Neuronal stem cell (in vitro differentiated cells): ENCODE measurements at regions not wholly inside any gene's neighbourhood (a gene's known extent, or its start where the extent isn't known, plus 50 kb on each side); places are given as distances from the start of the nearest gene placed in this dataset.

Source experiments
- DNase-seq: peaks from one replicate; pipeline ENCODE4 v3.0.0-alpha.2; 2013; ENCODE audit warnings: low spot score
- H2AFZ ChIP-seq: one replicate; pipeline ENCODE4 v1.6.1; 2013; ENCODE audit warnings: mild to moderate bottlenecking, low read length, inconsistent platforms
- H2AK5ac ChIP-seq: 2 replicates; pipeline ENCODE4 v1.6.1; 2013; ENCODE audit warnings: low read depth, mild to moderate bottlenecking, inconsistent platforms, low read length, moderate library complexity, mixed read lengths
- H2BK120ac ChIP-seq: 2 replicates; pipeline ENCODE4 v1.6.1; 2013; ENCODE audit warnings: low read depth, mild to moderate bottlenecking, inconsistent platforms, low read length, moderate library complexity, mixed read lengths
- H2BK12ac ChIP-seq: one replicate; pipeline ENCODE4 v1.6.1; 2013; ENCODE audit warnings: low read length, inconsistent platforms
- H2BK15ac ChIP-seq: 2 replicates; pipeline ENCODE4 v1.6.1; 2013; ENCODE audit warnings: mild to moderate bottlenecking, low read length, inconsistent platforms, mixed read lengths
- H2BK5ac ChIP-seq: one replicate; pipeline ENCODE4 v1.6.1; 2013; ENCODE audit warnings: inconsistent platforms, mild to moderate bottlenecking, low read length, moderate library complexity
- H3K14ac ChIP-seq: one replicate; pipeline ENCODE4 v1.6.1; 2013; ENCODE audit warnings: low read length, inconsistent platforms
- H3K18ac ChIP-seq: 2 replicates; pipeline ENCODE4 v1.6.1; 2013; ENCODE audit warnings: low read length, inconsistent platforms
- H3K23ac ChIP-seq: 2 replicates; pipeline ENCODE4 v1.6.1; 2013; ENCODE audit warnings: low read depth, mild to moderate bottlenecking, mixed read lengths, low read length, inconsistent platforms; ENCODE audit not compliant: poor library complexity
- H3K27ac ChIP-seq: replicated peaks from 3 replicates; pipeline ENCODE4 v1.5.1; 2013; ENCODE audit warnings: low read length, inconsistent platforms
- H3K27me3 ChIP-seq, 3 experiments: 2 replicates each; pipeline ENCODE4 v1.6.1; 2013; ENCODE audit warnings: low read length in 3 of 3, mild to moderate bottlenecking in 2 of 3, inconsistent platforms in 1 of 3, low read depth in 1 of 3, mixed read lengths in 1 of 3, moderate library complexity in 1 of 3; ENCODE audit not compliant: control insufficient read depth in 3 of 3, insufficient read depth in 3 of 3
- H3K36me3 ChIP-seq, 2 donors: replicated peaks in 1 of 2; 2 replicates each; pipeline ENCODE4 v1.6.1; 2013; ENCODE audit warnings: low read length in 2 of 2; ENCODE audit not compliant: control insufficient read depth in 2 of 2, insufficient read depth in 2 of 2
- H3K4ac ChIP-seq: 2 replicates; pipeline ENCODE4 v1.6.1; 2013; ENCODE audit warnings: inconsistent platforms, mild to moderate bottlenecking, low read length, moderate library complexity
- H3K4me1 ChIP-seq, 2 donors: 1 replicate in 1 of 2; 2 replicates in 1 of 2; pipeline ENCODE4 v1.6.1; 2013; ENCODE audit warnings: low read length in 2 of 2, low read depth in 1 of 2; ENCODE audit not compliant: control insufficient read depth in 2 of 2, insufficient read depth in 1 of 2
- H3K4me2 ChIP-seq: one replicate; pipeline ENCODE4 v1.6.1; 2013; ENCODE audit warnings: mild to moderate bottlenecking, low read length, inconsistent platforms; ENCODE audit not compliant: insufficient read depth, poor library complexity, severe bottlenecking
- H3K4me3 ChIP-seq, 2 donors: 2 replicates each; pipeline ENCODE4 v1.5.1; 2013; ENCODE audit warnings: low read length in 2 of 2, mild to moderate bottlenecking in 2 of 2, inconsistent platforms in 1 of 2, moderate library complexity in 1 of 2
- H3K79me1 ChIP-seq: one replicate; pipeline ENCODE4 v1.6.1; 2013; ENCODE audit warnings: low read depth, mild to moderate bottlenecking, inconsistent platforms, low read length, moderate library complexity
- H3K9ac ChIP-seq: one replicate; pipeline ENCODE4 v1.6.1; 2013; ENCODE audit warnings: mild to moderate bottlenecking, low read depth, low read length, inconsistent platforms; ENCODE audit not compliant: poor library complexity
- H3K9me3 ChIP-seq, 2 donors: replicated peaks in 1 of 2; 2 replicates each; pipeline versions ENCODE3 to v1.6.1; 2013; ENCODE audit warnings: low read length in 2 of 2, mild to moderate bottlenecking in 2 of 2, inconsistent platforms in 1 of 2, low read depth in 1 of 2, mixed read lengths in 1 of 2, moderate library complexity in 1 of 2; ENCODE audit not compliant: control insufficient read depth in 2 of 2, insufficient read depth in 1 of 2
- H4K8ac ChIP-seq: one replicate; pipeline ENCODE4 v1.6.1; 2013; ENCODE audit warnings: low read depth, mild to moderate bottlenecking, inconsistent platforms, low read length, moderate library complexity
- H4K91ac ChIP-seq: one replicate; pipeline ENCODE4 v1.6.1; 2013; ENCODE audit warnings: low read length, low read depth, mild to moderate bottlenecking, inconsistent platforms; ENCODE audit not compliant: poor library complexity
- WGBS, 2 donors: extraction: QIAGEN DNeasy Blood & Tissue Kit; methylation state at CpG; one replicate each; pipeline ENCODE4 v1.1.7; 2013; ENCODE audit warnings: missing lambda C conversion rate in 2 of 2, mixed read lengths in 1 of 2; ENCODE audit not compliant: insufficient read length in 2 of 2, insufficient replicate concordance in 1 of 2; ENCODE audit errors: extremely low coverage in 2 of 2; 5-methylcytosine and 5-hydroxymethylcytosine counted together

DNA sequence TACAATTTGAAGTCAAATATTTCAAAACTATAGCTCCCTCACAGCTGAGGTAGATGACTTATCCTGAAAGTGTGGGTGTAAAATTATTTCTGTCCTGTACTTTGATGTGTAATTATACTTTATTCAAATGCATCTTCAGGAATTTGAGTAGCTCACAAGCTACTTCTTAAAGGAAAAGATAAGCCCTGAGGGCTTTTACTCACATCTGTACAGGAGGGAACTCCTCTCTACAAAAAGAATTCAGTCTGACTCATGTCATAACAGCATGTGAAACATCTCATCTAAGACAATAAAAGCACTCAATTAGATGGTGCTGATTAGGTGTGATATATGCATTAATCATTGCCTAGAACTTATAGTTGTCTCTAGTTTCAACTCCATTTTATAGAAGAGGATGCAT lies 452.0 kb downstream of the PRKD1 start:
- no peak for DNase-seq
- H3K4ac ChIP-seq = no peak overlapping the region
- H3K18ac ChIP-seq = no peak overlapping the region
- no peak overlapping the region for H3K9ac ChIP-seq
- no peak overlapping the region for H3K4me3 ChIP-seq
- H3K23ac ChIP-seq = no peak overlapping the region
- H2BK12ac ChIP-seq = no peak overlapping the region
- H3K27me3 ChIP-seq = no peaks in the 10 kb centered on the region
- H3K9me3 ChIP-seq = no peaks in the 10 kb centered on the region
- H2AFZ ChIP-seq = no peak overlapping the region
- no peak overlapping the region for H2BK15ac ChIP-seq
- no peak overlapping the region for H3K14ac ChIP-seq
- H2BK5ac ChIP-seq = no peak overlapping the region
- H3K36me3 ChIP-seq = no peaks in the 10 kb centered on the region
- H3K4me1 ChIP-seq = no peaks in the 10 kb centered on the region
- no peak overlapping the region for H4K8ac ChIP-seq
- no peak overlapping the region for H3K4me2 ChIP-seq
- no peak overlapping the region for H2BK120ac ChIP-seq
- no peak overlapping the region for H4K91ac ChIP-seq
- no peaks in the 10 kb centered on the region for H3K79me1 ChIP-seq
- no peak overlapping the region for H2AK5ac ChIP-seq
- no peak overlapping the region for H3K27ac ChIP-seq

DNA sequence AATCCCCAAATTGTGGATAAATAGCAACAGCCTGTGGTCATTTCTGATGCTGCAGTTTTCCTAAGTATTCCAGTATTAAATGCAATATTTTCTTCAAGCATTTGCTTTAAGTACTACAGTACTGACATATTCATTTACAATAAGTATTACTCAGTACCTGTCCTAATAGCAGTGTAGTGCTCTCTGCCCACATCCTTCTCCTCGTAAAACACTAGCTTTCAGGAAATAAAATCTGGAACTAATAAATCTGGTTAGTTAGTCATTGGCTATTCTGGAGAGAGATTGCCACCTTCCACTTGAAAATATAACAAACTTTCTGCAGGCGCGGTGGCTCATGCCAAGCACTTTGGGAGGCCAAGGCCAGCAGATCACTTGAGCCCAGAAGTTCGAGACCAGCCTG lies 441.5 kb downstream of the PRKD1 start:
- peaks cover 0 to 7% of the 10 kb centered on the region in 2 donors for H3K4me1 ChIP-seq
- WGBS, 2 donors = no CpG with 5 or more reads among the region's 4 CpGs
- H2BK5ac ChIP-seq = no peak overlapping the region
- H3K9me3 ChIP-seq = no peaks in the 10 kb centered on the region
- H2AFZ ChIP-seq = no peak overlapping the region
- no peak overlapping the region for H2BK120ac ChIP-seq
- H3K23ac ChIP-seq = no peak overlapping the region
- no peak overlapping the region for H3K18ac ChIP-seq
- H2BK12ac ChIP-seq = no peak overlapping the region
- H3K36me3 ChIP-seq = no peaks in the 10 kb centered on the region
- H3K4ac ChIP-seq = no peak overlapping the region
- no peak overlapping the region for H3K4me2 ChIP-seq
- H3K79me1 ChIP-seq = no peaks in the 10 kb centered on the region
- no peak overlapping the region for H3K14ac ChIP-seq
- no peak overlapping the region for H4K91ac ChIP-seq
- DNase-seq = no peak
- H3K4me3 ChIP-seq = no peak overlapping the region
- no peak overlapping the region for H3K27ac ChIP-seq
- no peak overlapping the region for H2BK15ac ChIP-seq
- H3K9ac ChIP-seq = no peak overlapping the region
- H4K8ac ChIP-seq = no peak overlapping the region
- H2AK5ac ChIP-seq = no peak overlapping the region
- H3K27me3 ChIP-seq = no peaks in the 10 kb centered on the region

DNA sequence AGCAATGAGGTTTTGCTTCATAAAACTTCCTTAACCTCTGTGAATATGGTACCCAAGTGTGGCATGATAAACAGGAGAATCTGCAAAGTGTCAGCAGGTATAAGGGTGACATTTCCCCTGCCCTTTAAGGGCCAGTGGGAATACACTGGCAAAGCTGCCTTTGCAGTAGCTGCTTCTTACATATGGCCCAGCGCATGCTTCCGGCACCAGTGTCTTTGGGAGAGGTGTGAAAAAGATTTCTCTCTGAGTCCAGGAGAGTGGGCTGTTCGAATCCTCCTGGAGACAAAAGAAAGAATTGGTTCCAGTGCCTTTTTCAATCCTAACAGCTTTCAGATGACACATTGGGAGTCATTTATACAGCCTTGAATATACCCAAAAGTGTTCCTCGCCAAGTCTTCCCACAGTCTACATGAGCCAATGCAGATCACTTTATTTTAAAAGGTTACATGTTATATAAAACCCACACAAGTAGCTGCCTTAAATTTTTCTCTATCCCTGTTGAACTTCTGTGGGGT lies 437.7 kb downstream of the PRKD1 start:
- Histone ChIP-seq H3K9ac (no peak overlapping the region), H3K4me2 (no peak overlapping the region), H2BK5ac (no peak overlapping the region), H3K14ac (no peak overlapping the region), H2BK15ac (no peak overlapping the region), H3K18ac (no peak overlapping the region), H3K4me1 (peaks cover 0 to 7% of the 10 kb centered on the region in 2 donors), H3K36me3 (no peaks in the 10 kb centered on the region), H3K9me3 (no peaks in the 10 kb centered on the region), H2BK120ac (no peak overlapping the region), H3K23ac (no peak overlapping the region), H2AFZ (no peak overlapping the region), H3K4me3 (no peak overlapping the region), H3K79me1 (no peaks in the 10 kb centered on the region), H2AK5ac (no peak overlapping the region), H4K91ac (no peak overlapping the region), H3K4ac (no peak overlapping the region), H3K27ac (no peak overlapping the region), H4K8ac (no peak overlapping the region), H3K27me3 (no peaks in the 10 kb centered on the region), H2BK12ac (no peak overlapping the region)
- whole genome bisulfite sequencing, 2 donors = no CpG with 5 or more reads among the region's 4 CpGs
- no peak for DNase-seq

- peaks cover 0 to 2% of the 10 kb centered on the region in 2 donors for H3K36me3 ChIP-seq
- H3K27me3 ChIP-seq = peaks cover 0 to 3% (median 0%) of the 10 kb centered on the region in 3 experiments
- H3K4me3 ChIP-seq = no peak overlapping the region
- H4K8ac ChIP-seq = no peak overlapping the region
- H2BK15ac ChIP-seq = no peak overlapping the region
- peaks cover 0 to 7% of the 10 kb centered on the region in 2 donors for H3K4me1 ChIP-seq
- no peak overlapping the region for H3K27ac ChIP-seq
- H3K4me2 ChIP-seq = no peak overlapping the region
- H2BK12ac ChIP-seq = no peak overlapping the region
- DNase-seq = no peak
- H2BK5ac ChIP-seq = no peak overlapping the region
- no peak overlapping the region for H3K14ac ChIP-seq
- H2BK120ac ChIP-seq = no peak overlapping the region
- peaks cover 0 to 6% of the 10 kb centered on the region in 2 donors for H3K9me3 ChIP-seq
- H2AFZ ChIP-seq = no peak overlapping the region
- H4K91ac ChIP-seq = no peak overlapping the region
- H2AK5ac ChIP-seq = no peak overlapping the region
- H3K79me1 ChIP-seq = no peaks in the 10 kb centered on the region
- no peak overlapping the region for H3K4ac ChIP-seq
- H3K9ac ChIP-seq = no peak overlapping the region
- no peak overlapping the region for H3K23ac ChIP-seq
- H3K18ac ChIP-seq = no peak overlapping the region
- no CpG with 5 or more reads among the region's 4 CpGs for WGBS, 2 donors
These were observed 433.8 kb downstream of the PRKD1 start for GRCh38 chr14:29493849-29494248.
